ENCODE measurements at regions not wholly inside any gene's neighbourhood (a gene's known extent, or its start where the extent isn't known, plus 50 kb on each side); places are given as distances from the start of the nearest gene placed in this dataset.

DNA sequence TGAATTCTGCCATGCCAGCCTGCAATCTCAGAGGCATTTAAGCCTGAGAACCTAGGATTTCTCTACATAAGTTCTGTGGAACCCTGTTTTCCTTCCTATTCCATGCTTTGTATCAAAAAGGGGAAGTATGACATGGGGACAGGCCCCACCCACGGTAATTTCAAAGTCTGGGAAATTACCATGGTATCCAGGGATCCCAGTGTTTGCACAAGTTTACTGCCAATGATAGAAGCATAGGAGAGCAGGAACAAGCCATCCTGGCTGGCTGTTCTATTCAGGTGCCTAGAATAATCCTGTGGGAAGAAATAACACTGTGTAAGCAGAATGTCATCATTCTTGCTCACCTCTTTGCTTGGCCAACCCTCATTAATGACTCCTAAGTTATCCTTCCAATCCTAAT lies 53.8 kb upstream of the ATP1B1 start:
- no peak for DNase-seq

DNA sequence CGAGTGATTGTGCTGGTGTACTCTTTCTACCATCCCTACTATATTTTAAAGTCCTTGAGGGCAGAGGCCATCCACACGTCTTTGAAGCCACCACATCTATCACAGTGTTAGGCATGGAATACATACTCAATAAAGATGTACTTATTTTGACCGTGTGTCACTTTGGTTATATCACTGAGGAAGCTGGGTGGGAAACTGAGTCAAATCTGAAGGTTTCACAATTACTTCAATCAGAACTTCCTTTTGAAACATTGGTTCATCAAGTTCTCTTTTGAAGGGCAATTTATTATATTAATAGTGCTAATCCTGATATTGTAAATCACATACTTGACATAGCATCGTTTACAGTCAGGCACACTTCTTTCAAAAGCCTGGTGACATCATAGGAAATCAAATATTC lies 53.3 kb upstream of the ATP1B1 start:
- no peak for DNase-seq

All from right lung (tissue), 2 donors.